ENCODE measurements at regions not wholly inside any gene's neighbourhood (a gene's known extent, or its start where the extent isn't known, plus 50 kb on each side); places are given as distances from the start of the nearest gene placed in this dataset.

- DNase-seq (ENCODE audit: low read depth), result no peak
Measured at GRCh38 chr3:87332789-87333188, 56.4 kb upstream of the POU1F1 start.

DNA sequence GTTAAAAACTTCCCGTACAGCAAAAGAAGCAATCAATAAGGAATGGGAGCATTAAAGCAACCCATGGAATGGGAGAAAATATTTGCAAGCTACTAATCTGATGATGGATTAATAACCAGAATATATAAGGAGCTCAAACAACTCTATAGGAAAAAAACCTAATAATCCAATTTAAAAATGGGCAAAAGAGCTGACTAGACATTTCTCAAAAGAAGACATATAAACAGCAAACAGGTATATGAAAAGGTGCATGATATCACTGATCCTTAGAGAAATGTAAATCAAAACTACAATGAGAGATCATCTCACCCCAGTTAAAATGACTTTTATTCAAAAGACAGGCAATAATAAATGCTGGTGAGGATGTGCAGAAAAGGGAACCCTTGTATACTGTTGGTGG, 52.7 kb upstream of the POU1F1 start:
- no peak for DNase-seq (ENCODE audit: low read depth)

All from amniotic epithelial cell (primary cell).